Liver (tissue), 7 donors: ENCODE measurements at regions not wholly inside any gene's neighbourhood (a gene's known extent, or its start where the extent isn't known, plus 50 kb on each side); places are given as distances from the start of the nearest gene placed in this dataset.

Experiments used
- DNase-seq: peaks from one replicate; pipeline ENCODE4 v3.0.0-alpha.2; 2017; ENCODE audit warnings: low spot score
- H3K27ac ChIP-seq, 2 donors: one replicate each; pipeline ENCODE4 v1.7.0; 2013; ENCODE audit warnings: inconsistent platforms in 2 of 2, low read length in 2 of 2, control low read depth in 1 of 2, low read depth in 1 of 2, mild to moderate bottlenecking in 1 of 2
- H3K27me3 ChIP-seq, 4 donors: one replicate each; pipeline versions ENCODE4 v1.6.1 to v1.7.0; 2013; ENCODE audit warnings: low read length in 3 of 4, inconsistent platforms in 1 of 4, mild to moderate bottlenecking in 1 of 4, moderate library complexity in 1 of 4; ENCODE audit not compliant: control insufficient read depth in 4 of 4, insufficient read depth in 4 of 4
- H3K36me3 ChIP-seq, 4 donors: one replicate each; pipeline versions ENCODE4 v1.6.1 to v1.7.0; 2013; ENCODE audit warnings: low read length in 3 of 4, mild to moderate bottlenecking in 3 of 4, low read depth in 1 of 4, moderate library complexity in 1 of 4; ENCODE audit not compliant: control insufficient read depth in 4 of 4, insufficient read depth in 3 of 4
- H3K4me1 ChIP-seq, 4 donors: one replicate each; pipeline versions ENCODE4 v1.6.1 to v1.7.0; 2013; ENCODE audit warnings: low read length in 3 of 4, mild to moderate bottlenecking in 3 of 4, moderate library complexity in 1 of 4; ENCODE audit not compliant: control insufficient read depth in 4 of 4, insufficient read depth in 4 of 4
- H3K4me3 ChIP-seq, 3 donors: one replicate each; pipeline versions ENCODE4 v1.6.1 to v1.7.0; 2013; ENCODE audit warnings: low read length in 3 of 3, control low read depth in 1 of 3, low read depth in 1 of 3, mild to moderate bottlenecking in 1 of 3
- H3K9ac ChIP-seq, 2 donors: one replicate each; pipeline ENCODE4 v1.7.0; 2013; ENCODE audit warnings: low read length in 2 of 2, mild to moderate bottlenecking in 2 of 2, moderate library complexity in 2 of 2, control low read depth in 1 of 2, low read depth in 1 of 2
- H3K9me3 ChIP-seq, 4 donors: one replicate each; pipeline versions ENCODE4 v1.6.1 to v1.7.0; 2013; ENCODE audit warnings: low read length in 3 of 4; ENCODE audit not compliant: control insufficient read depth in 4 of 4
- EGR1 ChIP-seq, 2 donors: IDR thresholded peaks; 2 replicates each; pipeline ENCODE4 v1.6.1; 2016 to 2018; ENCODE audit warnings: antibody characterized with exemption in 2 of 2, low read depth in 2 of 2
- FOXA1 ChIP-seq: IDR thresholded peaks from 2 replicates; pipeline ENCODE4 v1.6.1; 2016; ENCODE audit warnings: antibody characterized with exemption
- FOXA2 ChIP-seq: IDR thresholded peaks from 2 replicates; pipeline ENCODE4 v1.6.1; 2016; ENCODE audit warnings: antibody characterized with exemption
- GABPA ChIP-seq, 2 donors: IDR thresholded peaks in 1 of 2; conservative IDR thresholded peaks in 1 of 2; 2 replicates each; pipeline ENCODE4 v1.6.1; 2016; ENCODE audit warnings: antibody characterized with exemption in 2 of 2, mild to moderate bottlenecking in 1 of 2, moderate library complexity in 1 of 2
- HNF4A ChIP-seq, 2 donors: conservative IDR thresholded peaks; 2 replicates each; pipeline ENCODE4 v1.6.1; 2016; ENCODE audit warnings: antibody characterized with exemption in 2 of 2, mild to moderate bottlenecking in 2 of 2
- HNF4G ChIP-seq: IDR thresholded peaks from 2 replicates; pipeline ENCODE4 v1.6.1; 2016; ENCODE audit warnings: antibody characterized with exemption
- JUND ChIP-seq, 2 donors: IDR thresholded peaks; 2 replicates each; pipeline ENCODE4 v1.6.1; 2016; ENCODE audit warnings: antibody characterized with exemption in 2 of 2
- NR2F2 ChIP-seq: IDR thresholded peaks from 2 replicates; pipeline ENCODE4 v1.6.1; 2016; ENCODE audit warnings: antibody characterized with exemption
- RAD21 ChIP-seq, 2 donors: IDR thresholded peaks; 2 replicates each; pipeline ENCODE4 v1.6.1; 2016; ENCODE audit warnings: antibody characterized with exemption in 2 of 2, mild to moderate bottlenecking in 2 of 2
- RXRA ChIP-seq, 2 donors: IDR thresholded peaks; 2 replicates each; pipeline ENCODE4 v1.6.1; 2017 to 2018; ENCODE audit warnings: antibody characterized with exemption in 2 of 2, mild to moderate bottlenecking in 1 of 2
- SP1 ChIP-seq: IDR thresholded peaks from 2 replicates; pipeline ENCODE4 v1.6.1; 2018; ENCODE audit warnings: antibody characterized with exemption, mild to moderate bottlenecking
- TAF1 ChIP-seq: conservative IDR thresholded peaks from 2 replicates; pipeline ENCODE4 v1.6.1; 2016; ENCODE audit warnings: antibody characterized with exemption, mild to moderate bottlenecking
- YY1 ChIP-seq: IDR thresholded peaks from 2 replicates; pipeline ENCODE4 v1.6.1; 2016; ENCODE audit warnings: antibody characterized with exemption, mild to moderate bottlenecking
- WGBS: extraction: QIAGEN DNeasy Blood & Tissue Kit; methylation state at CpG from one replicate; pipeline ENCODE4 v1.1.7; 2013; 5-methylcytosine and 5-hydroxymethylcytosine counted together
- TF ChIP-seq, protein P1 (sequence below): IDR thresholded peaks from 2 replicates; pipeline ENCODE4 v1.6.1; 2016; ENCODE audit warnings: antibody characterized with exemption
- TF ChIP-seq, protein P2 (sequence below): IDR thresholded peaks from 2 replicates; pipeline ENCODE4 v1.6.1; 2016; ENCODE audit warnings: antibody characterized with exemption, mild to moderate bottlenecking
- TF ChIP-seq, protein P3 (sequence below): IDR thresholded peaks from 2 replicates; pipeline ENCODE4 v1.6.1; 2016; ENCODE audit warnings: antibody characterized with exemption
- TF ChIP-seq, protein P4 (sequence below): IDR thresholded peaks from 2 replicates; pipeline ENCODE4 v1.6.1; 2016; ENCODE audit warnings: antibody characterized with exemption
- donor health status: healthy.
- donor health status: healthy.
- donor health status: healthy.
- donor health status: healthy.

DNA sequence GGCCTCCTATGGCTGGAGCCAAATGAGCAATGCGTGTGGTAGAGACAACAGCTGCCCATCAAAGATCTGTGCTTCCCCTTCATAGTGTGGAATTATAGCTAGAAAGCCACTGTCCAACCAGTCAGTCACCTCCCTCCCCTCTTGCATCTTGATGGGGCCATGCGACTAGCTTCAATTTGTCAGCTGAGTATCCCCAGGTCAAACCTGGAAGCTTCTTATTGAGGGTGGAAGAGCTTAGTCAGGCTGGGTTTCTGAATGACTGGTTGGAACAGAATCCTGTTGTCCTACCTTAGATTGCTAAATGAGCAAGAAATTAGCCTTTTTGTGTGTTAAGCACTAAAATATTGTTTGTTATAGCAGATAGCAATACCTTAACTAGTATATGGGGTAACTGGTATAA, 625.4 kb downstream of the PTPRC start:
- H3K9ac ChIP-seq, result no peak overlapping the region
- H3K27ac ChIP-seq, result no peak overlapping the region
- H3K4me1 ChIP-seq, result no peaks in the 10 kb centered on the region
- DNase-seq, result no peak
- no peak overlapping the region for H3K4me3 ChIP-seq
- TF ChIP-seq, protein P1, sequence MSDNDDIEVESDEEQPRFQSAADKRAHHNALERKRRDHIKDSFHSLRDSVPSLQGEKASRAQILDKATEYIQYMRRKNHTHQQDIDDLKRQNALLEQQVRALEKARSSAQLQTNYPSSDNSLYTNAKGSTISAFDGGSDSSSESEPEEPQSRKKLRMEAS, result no peak
- TF ChIP-seq NR2F2, result no peak
- TF ChIP-seq, protein P2, sequence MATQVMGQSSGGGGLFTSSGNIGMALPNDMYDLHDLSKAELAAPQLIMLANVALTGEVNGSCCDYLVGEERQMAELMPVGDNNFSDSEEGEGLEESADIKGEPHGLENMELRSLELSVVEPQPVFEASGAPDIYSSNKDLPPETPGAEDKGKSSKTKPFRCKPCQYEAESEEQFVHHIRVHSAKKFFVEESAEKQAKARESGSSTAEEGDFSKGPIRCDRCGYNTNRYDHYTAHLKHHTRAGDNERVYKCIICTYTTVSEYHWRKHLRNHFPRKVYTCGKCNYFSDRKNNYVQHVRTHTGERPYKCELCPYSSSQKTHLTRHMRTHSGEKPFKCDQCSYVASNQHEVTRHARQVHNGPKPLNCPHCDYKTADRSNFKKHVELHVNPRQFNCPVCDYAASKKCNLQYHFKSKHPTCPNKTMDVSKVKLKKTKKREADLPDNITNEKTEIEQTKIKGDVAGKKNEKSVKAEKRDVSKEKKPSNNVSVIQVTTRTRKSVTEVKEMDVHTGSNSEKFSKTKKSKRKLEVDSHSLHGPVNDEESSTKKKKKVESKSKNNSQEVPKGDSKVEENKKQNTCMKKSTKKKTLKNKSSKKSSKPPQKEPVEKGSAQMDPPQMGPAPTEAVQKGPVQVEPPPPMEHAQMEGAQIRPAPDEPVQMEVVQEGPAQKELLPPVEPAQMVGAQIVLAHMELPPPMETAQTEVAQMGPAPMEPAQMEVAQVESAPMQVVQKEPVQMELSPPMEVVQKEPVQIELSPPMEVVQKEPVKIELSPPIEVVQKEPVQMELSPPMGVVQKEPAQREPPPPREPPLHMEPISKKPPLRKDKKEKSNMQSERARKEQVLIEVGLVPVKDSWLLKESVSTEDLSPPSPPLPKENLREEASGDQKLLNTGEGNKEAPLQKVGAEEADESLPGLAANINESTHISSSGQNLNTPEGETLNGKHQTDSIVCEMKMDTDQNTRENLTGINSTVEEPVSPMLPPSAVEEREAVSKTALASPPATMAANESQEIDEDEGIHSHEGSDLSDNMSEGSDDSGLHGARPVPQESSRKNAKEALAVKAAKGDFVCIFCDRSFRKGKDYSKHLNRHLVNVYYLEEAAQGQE, result no peak
- no peak for TF ChIP-seq FOXA2
- no peak for TF ChIP-seq TAF1
- no peak for TF ChIP-seq EGR1 (IDR thresholded peaks at IDR 0.05; ENCODE audit: low read depth in 2 of 2)
- TF ChIP-seq FOXA1, result no peak
- no peak for TF ChIP-seq RAD21 (IDR thresholded peaks at IDR 0.05)
- no peak for TF ChIP-seq HNF4A (conservative IDR thresholded peaks at IDR 0.05)
- no peak for TF ChIP-seq JUND (IDR thresholded peaks at IDR 0.05)
- no peak for TF ChIP-seq RXRA (IDR thresholded peaks at IDR 0.05)
- TF ChIP-seq, protein P3, sequence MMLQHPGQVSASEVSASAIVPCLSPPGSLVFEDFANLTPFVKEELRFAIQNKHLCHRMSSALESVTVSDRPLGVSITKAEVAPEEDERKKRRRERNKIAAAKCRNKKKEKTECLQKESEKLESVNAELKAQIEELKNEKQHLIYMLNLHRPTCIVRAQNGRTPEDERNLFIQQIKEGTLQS, result no peak
- no peak for TF ChIP-seq GABPA (IDR thresholded peaks at IDR 0.05 in 1 of 2, conservative IDR thresholded peaks at IDR 0.05 in 1 of 2)
- TF ChIP-seq HNF4G, result no peak
- no peak for TF ChIP-seq YY1
- WGBS, result 89% methylated on average over 2 of the region's 2 CpGs
- H3K9me3 ChIP-seq, result no peaks in the 10 kb centered on the region
- H3K36me3 ChIP-seq, result no peaks in the 10 kb centered on the region
- H3K27me3 ChIP-seq, result no peaks in the 10 kb centered on the region

DNA sequence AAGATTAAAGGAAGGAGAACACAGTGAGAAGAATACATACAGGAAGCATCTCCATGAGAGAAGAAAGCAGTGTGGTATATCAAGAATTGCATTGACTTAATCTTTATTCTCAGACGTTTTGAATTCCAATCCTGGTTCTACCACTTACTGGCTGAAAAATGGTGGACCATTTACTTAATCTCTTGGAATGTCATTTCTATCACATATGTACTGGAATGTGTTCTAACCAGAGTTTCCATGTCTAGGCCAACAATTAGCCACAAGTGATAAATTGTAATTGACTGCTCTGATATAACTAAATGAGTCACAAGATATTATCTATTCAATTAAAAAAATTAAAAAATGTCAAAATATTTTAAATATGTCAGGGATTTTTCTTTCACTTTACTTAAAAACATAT, 626.1 kb downstream of the PTPRC start:
- no peak overlapping the region for H3K9ac ChIP-seq
- H3K4me3 ChIP-seq, result no peak overlapping the region
- no peak overlapping the region for H3K27ac ChIP-seq
- no peaks in the 10 kb centered on the region for H3K36me3 ChIP-seq
- DNase-seq, result no peak
- TF ChIP-seq HNF4G (no peak), JUND (IDR thresholded peaks at IDR 0.05) (no peak), FOXA1 (no peak), GABPA (IDR thresholded peaks at IDR 0.05 in 1 of 2, conservative IDR thresholded peaks at IDR 0.05 in 1 of 2) (no peak), RAD21 (IDR thresholded peaks at IDR 0.05) (no peak), SP1 (no peak)
- TF ChIP-seq, protein P4, sequence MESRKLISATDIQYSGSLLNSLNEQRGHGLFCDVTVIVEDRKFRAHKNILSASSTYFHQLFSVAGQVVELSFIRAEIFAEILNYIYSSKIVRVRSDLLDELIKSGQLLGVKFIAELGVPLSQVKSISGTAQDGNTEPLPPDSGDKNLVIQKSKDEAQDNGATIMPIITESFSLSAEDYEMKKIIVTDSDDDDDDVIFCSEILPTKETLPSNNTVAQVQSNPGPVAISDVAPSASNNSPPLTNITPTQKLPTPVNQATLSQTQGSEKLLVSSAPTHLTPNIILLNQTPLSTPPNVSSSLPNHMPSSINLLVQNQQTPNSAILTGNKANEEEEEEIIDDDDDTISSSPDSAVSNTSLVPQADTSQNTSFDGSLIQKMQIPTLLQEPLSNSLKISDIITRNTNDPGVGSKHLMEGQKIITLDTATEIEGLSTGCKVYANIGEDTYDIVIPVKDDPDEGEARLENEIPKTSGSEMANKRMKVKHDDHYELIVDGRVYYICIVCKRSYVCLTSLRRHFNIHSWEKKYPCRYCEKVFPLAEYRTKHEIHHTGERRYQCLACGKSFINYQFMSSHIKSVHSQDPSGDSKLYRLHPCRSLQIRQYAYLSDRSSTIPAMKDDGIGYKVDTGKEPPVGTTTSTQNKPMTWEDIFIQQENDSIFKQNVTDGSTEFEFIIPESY, result no peak
- TF ChIP-seq, protein P1, result no peak
- no peaks in the 10 kb centered on the region for H3K9me3 ChIP-seq
- H3K4me1 ChIP-seq, result no peaks in the 10 kb centered on the region
- 60% methylated on average over 1 of the region's 1 CpG for WGBS
- H3K27me3 ChIP-seq, result no peaks in the 10 kb centered on the region
